K562 (cell line): ENCODE measurements at regions not wholly inside any gene's neighbourhood (a gene's known extent, or its start where the extent isn't known, plus 50 kb on each side); places are given as distances from the start of the nearest gene placed in this dataset.

Experiments used
- ARID4B ChIP-seq: sonication (generic); formaldehyde crosslinking; IDR thresholded peaks from 2 replicates; pipeline ENCODE4 v1.8.0; 2022; ENCODE audit warnings: mild to moderate bottlenecking, missing genetic modification reagents
- GTF2B ChIP-seq: IDR thresholded peaks from 2 replicates; pipeline ENCODE4 v1.6.1; 2011; ENCODE audit not compliant: insufficient read length; ENCODE audit errors: extremely low read depth
- HDGF ChIP-seq: fragments of 450-650 bp; IDR thresholded peaks from 2 replicates; pipeline ENCODE4 v1.6.1; 2016
- PKNOX1 ChIP-seq: fragments of 450-650 bp; IDR thresholded peaks from 2 replicates; pipeline ENCODE4 v1.6.1; 2016
- TF ChIP-seq, protein P1 (sequence below): fragments of 200-400 bp; formaldehyde crosslinking; IDR thresholded peaks from 2 replicates; pipeline ENCODE4 v1.6.1; 2017; ENCODE audit warnings: mild to moderate bottlenecking, low read depth, low read length, moderate library complexity

DNA sequence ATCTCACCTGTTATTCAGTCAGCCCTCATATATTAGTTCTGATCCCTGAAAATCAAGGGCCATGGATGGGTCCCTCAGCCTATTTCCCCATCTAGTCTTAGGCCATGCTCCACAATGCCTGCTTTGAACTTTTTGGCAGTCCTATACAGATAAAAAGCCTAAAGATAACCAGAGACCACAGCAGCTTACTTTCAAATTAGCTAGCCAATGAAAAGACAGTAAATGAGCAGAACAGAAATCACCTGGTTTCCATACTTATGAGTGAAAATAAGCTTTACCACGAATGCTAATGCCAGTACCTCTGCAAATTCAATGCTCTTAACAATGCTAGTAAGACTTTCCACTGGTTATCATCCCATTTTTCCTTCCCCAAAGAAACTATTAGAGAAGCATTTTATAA is 141.6 kb upstream of the SPRED1 start (continued):
- TF ChIP-seq HDGF, result no peak
- TF ChIP-seq, protein P1, sequence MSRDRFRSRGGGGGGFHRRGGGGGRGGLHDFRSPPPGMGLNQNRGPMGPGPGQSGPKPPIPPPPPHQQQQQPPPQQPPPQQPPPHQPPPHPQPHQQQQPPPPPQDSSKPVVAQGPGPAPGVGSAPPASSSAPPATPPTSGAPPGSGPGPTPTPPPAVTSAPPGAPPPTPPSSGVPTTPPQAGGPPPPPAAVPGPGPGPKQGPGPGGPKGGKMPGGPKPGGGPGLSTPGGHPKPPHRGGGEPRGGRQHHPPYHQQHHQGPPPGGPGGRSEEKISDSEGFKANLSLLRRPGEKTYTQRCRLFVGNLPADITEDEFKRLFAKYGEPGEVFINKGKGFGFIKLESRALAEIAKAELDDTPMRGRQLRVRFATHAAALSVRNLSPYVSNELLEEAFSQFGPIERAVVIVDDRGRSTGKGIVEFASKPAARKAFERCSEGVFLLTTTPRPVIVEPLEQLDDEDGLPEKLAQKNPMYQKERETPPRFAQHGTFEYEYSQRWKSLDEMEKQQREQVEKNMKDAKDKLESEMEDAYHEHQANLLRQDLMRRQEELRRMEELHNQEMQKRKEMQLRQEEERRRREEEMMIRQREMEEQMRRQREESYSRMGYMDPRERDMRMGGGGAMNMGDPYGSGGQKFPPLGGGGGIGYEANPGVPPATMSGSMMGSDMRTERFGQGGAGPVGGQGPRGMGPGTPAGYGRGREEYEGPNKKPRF, result no peak
- TF ChIP-seq GTF2B, result no peak
- no peak for TF ChIP-seq PKNOX1
- TF ChIP-seq ARID4B, result no peak
- TF ChIP-seq, all 486 proteins: peak for 0
